HG02610 (cell line): ENCODE measurements at regions not wholly inside any gene's neighbourhood (a gene's known extent, or its start where the extent isn't known, plus 50 kb on each side); places are given as distances from the start of the nearest gene placed in this dataset.

Experiments used
- ATAC-seq: cut with Tn5 transposase; IDR thresholded peaks from one replicate; pipeline ENCODE4 v1.9.1; 2021; ENCODE audit warnings: mild to moderate bottlenecking, moderate library complexity; ENCODE audit not compliant: unreplicated experiment

DNA sequence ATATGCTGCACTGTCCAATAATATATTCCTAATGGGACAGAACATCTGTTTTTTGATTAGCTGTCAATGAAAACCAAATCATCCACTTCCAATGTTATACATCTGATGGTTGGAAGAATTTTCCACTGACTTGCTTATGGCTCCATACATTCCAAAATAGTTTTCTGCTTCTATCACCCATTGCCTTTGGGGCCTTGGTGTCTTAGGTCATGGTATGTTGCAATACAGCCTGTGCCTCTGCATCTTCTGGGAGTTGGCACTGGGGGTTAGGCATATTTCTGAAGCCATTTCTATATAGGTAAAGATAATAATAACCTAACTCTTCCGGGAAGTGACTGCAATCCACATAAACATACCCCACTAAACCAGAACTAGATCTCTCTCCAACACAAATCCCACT is 53.2 kb upstream of the NR3C2 start:
- no peak for ATAC-seq
